Epithelial cell of esophagus (primary cell): ENCODE measurements at regions not wholly inside any gene's neighbourhood (a gene's known extent, or its start where the extent isn't known, plus 50 kb on each side); places are given as distances from the start of the nearest gene placed in this dataset.

Experiments used
- DNase-seq: peaks from one replicate; pipeline ENCODE4 v3.0.0; 2010; ENCODE audit warnings: low read depth
- H3K4me3 ChIP-seq: 2 replicates; pipeline ENCODE4 v1.5.1; 2011; ENCODE audit warnings: mild to moderate bottlenecking, low read length, control low read depth
- CTCF ChIP-seq: IDR thresholded peaks from 2 replicates; pipeline ENCODE4 v1.5.1; 2011; ENCODE audit warnings: low read depth, mild to moderate bottlenecking, low read length, control low read depth, inconsistent platforms; ENCODE audit not compliant: insufficient read depth; ENCODE audit errors: missing control alignments

- H3K4me3 ChIP-seq = no peak overlapping the region
- no peak for TF ChIP-seq CTCF
- DNase-seq = no peak
Observed at GRCh38 chr5:154546719-154547118, 68.7 kb upstream of the HAND1 start.

GRCh38 chr5:154544646-154545045 is 66.6 kb upstream of the HAND1 start:
- no peak overlapping the region for H3K4me3 ChIP-seq
- TF ChIP-seq CTCF = no peak
- DNase-seq = no peak

GRCh38 chr5:154543380-154543779 is 65.4 kb upstream of the HAND1 start:
- no peak for DNase-seq
- no peak for TF ChIP-seq CTCF
- H3K4me3 ChIP-seq = no peak overlapping the region

GRCh38 chr5:154542581-154542980 is 64.6 kb upstream of the HAND1 start:
- TF ChIP-seq CTCF = no peak
- H3K4me3 ChIP-seq = no peak overlapping the region
- DNase-seq = no peak

GRCh38 chr5:154542000-154542399 is 64.0 kb upstream of the HAND1 start:
- H3K4me3 ChIP-seq = no peak overlapping the region
- TF ChIP-seq CTCF = no peak
- no peak for DNase-seq

GRCh38 chr5:154541553-154541952 is 63.5 kb upstream of the HAND1 start:
- no peak for TF ChIP-seq CTCF
- no peak for DNase-seq
- no peak overlapping the region for H3K4me3 ChIP-seq

- H3K4me3 ChIP-seq = no peak overlapping the region
- DNase-seq = no peak
- TF ChIP-seq CTCF = no peak
Observed at GRCh38 chr5:154540600-154540999, 62.6 kb upstream of the HAND1 start.
